ENCODE measurements at regions not wholly inside any gene's neighbourhood (a gene's known extent, or its start where the extent isn't known, plus 50 kb on each side); places are given as distances from the start of the nearest gene placed in this dataset.

- no peak for DNase-seq (ENCODE audit: low spot score)
These were observed 119.6 kb downstream of the MTX2 start for GRCh38 chr2:176388861-176389260.

GRCh38 chr2:176390276-176391147 is 121.3 kb downstream of the MTX2 start:
- DNase-seq (ENCODE audit: low spot score): no peak

- no peak for DNase-seq (ENCODE audit: low spot score)
These were observed 121.8 kb downstream of the MTX2 start for GRCh38 chr2:176391148-176391419.

- no peak for DNase-seq (ENCODE audit: low spot score)
These were observed 123.0 kb downstream of the MTX2 start for GRCh38 chr2:176392249-176392648.

- DNase-seq (ENCODE audit: low spot score): no peak
These were observed 123.6 kb downstream of the MTX2 start for GRCh38 chr2:176392744-176393414.

GRCh38 chr2:176395273-176395854 is 126.1 kb downstream of the MTX2 start:
- no peak for DNase-seq (ENCODE audit: low spot score)

- DNase-seq (ENCODE audit: low spot score): no peak
These were observed 129.2 kb downstream of the MTX2 start for GRCh38 chr2:176398243-176399073.

GRCh38 chr2:176399074-176399598 is 129.9 kb downstream of the MTX2 start:
- no peak for DNase-seq (ENCODE audit: low spot score)

- DNase-seq (ENCODE audit: low spot score): no peak
These were observed 136.2 kb downstream of the MTX2 start for GRCh38 chr2:176405477-176405876.

GRCh38 chr2:176407706-176408105 is 138.5 kb downstream of the MTX2 start:
- DNase-seq (ENCODE audit: low spot score): no peak

GRCh38 chr2:176409671-176410070 is 140.4 kb downstream of the MTX2 start:
- DNase-seq (ENCODE audit: low spot score): no peak

GRCh38 chr2:176412136-176412535 is 142.9 kb downstream of the MTX2 start:
- DNase-seq (ENCODE audit: low spot score): no peak

GRCh38 chr2:176413786-176414185 is 144.5 kb downstream of the MTX2 start:
- no peak for DNase-seq (ENCODE audit: low spot score)

- DNase-seq (ENCODE audit: low spot score): no peak
These were observed 145.4 kb downstream of the MTX2 start for GRCh38 chr2:176414641-176415040.

- DNase-seq (ENCODE audit: low spot score): no peak
These were observed 146.1 kb downstream of the MTX2 start for GRCh38 chr2:176415174-176415895.

GRCh38 chr2:176415937-176416499 is 146.8 kb downstream of the MTX2 start:
- no peak for DNase-seq (ENCODE audit: low spot score)

GRCh38 chr2:176418768-176419167 is 149.5 kb downstream of the MTX2 start:
- DNase-seq (ENCODE audit: low spot score): no peak

- DNase-seq (ENCODE audit: low spot score): no peak
These were observed 150.4 kb downstream of the MTX2 start for GRCh38 chr2:176419591-176420071.

- no peak for DNase-seq (ENCODE audit: low spot score)
These were observed 152.2 kb downstream of the MTX2 start for GRCh38 chr2:176421297-176422050.

GRCh38 chr2:176423819-176424218 is 154.6 kb downstream of the MTX2 start:
- no peak for DNase-seq (ENCODE audit: low spot score)

Measured in ureter (tissue), 1 donor.